SH-SY5Y (cell line): ENCODE measurements at regions not wholly inside any gene's neighbourhood (a gene's known extent, or its start where the extent isn't known, plus 50 kb on each side); places are given as distances from the start of the nearest gene placed in this dataset.

ENCODE experiments used
- GATA2 ChIP-seq: IDR thresholded peaks from 2 replicates; pipeline ENCODE4 v1.6.1; 2011; ENCODE audit warnings: mild to moderate bottlenecking, low read depth, low read length
- GATA3 ChIP-seq: IDR thresholded peaks from 2 replicates; pipeline ENCODE4 v1.6.1; 2011; ENCODE audit warnings: low read depth, mild to moderate bottlenecking, low read length, moderate library complexity

GRCh38 chr13:21936674-21937073 lies 265.8 kb downstream of the FGF9 start:
- TF ChIP-seq GATA2 (no peak), GATA3 (no peak)

GRCh38 chr13:21938168-21938567 lies 267.3 kb downstream of the FGF9 start:
- no peak for TF ChIP-seq GATA3
- TF ChIP-seq GATA2, result no peak

GRCh38 chr13:21938636-21939035 lies 267.8 kb downstream of the FGF9 start:
- no peak for TF ChIP-seq GATA3
- no peak for TF ChIP-seq GATA2

- TF ChIP-seq GATA2, result no peak
- no peak for TF ChIP-seq GATA3
These were observed 271.2 kb downstream of the FGF9 start for GRCh38 chr13:21942061-21942460.

GRCh38 chr13:21944610-21945009 lies 273.7 kb downstream of the FGF9 start:
- TF ChIP-seq GATA3, result no peak

- no peak for TF ChIP-seq GATA2
- TF ChIP-seq GATA3, result no peak
These were observed 274.3 kb downstream of the FGF9 start for GRCh38 chr13:21945195-21945594.

- TF ChIP-seq GATA3 (no peak), GATA2 (no peak)
These were observed 276.1 kb downstream of the FGF9 start for GRCh38 chr13:21946964-21947363.

- TF ChIP-seq GATA2, result no peak
- TF ChIP-seq GATA3, result no peak
These were observed 278.0 kb downstream of the FGF9 start for GRCh38 chr13:21948769-21949474.

GRCh38 chr13:21949818-21950429 lies 279.1 kb downstream of the FGF9 start:
- no peak for TF ChIP-seq GATA2
- no peak for TF ChIP-seq GATA3

- TF ChIP-seq GATA3, result no peak
- no peak for TF ChIP-seq GATA2
These were observed 285.8 kb downstream of the FGF9 start for GRCh38 chr13:21956666-21957065.

- TF ChIP-seq GATA3, result no peak
- TF ChIP-seq GATA2, result no peak
These were observed 287.0 kb downstream of the FGF9 start for GRCh38 chr13:21957833-21958232.

- TF ChIP-seq GATA3, result no peak
- TF ChIP-seq GATA2, result no peak
These were observed 289.2 kb downstream of the FGF9 start for GRCh38 chr13:21960108-21960507.

GRCh38 chr13:21964686-21965085 lies 293.8 kb downstream of the FGF9 start:
- no peak for TF ChIP-seq GATA3
- TF ChIP-seq GATA2, result no peak

GRCh38 chr13:21965095-21965494 lies 294.2 kb downstream of the FGF9 start:
- TF ChIP-seq GATA3 (no peak), GATA2 (no peak)

GRCh38 chr13:21966014-21966413 lies 295.1 kb downstream of the FGF9 start:
- TF ChIP-seq GATA2, result no peak
- no peak for TF ChIP-seq GATA3

- TF ChIP-seq GATA2 (no peak), GATA3 (no peak)
These were observed 297.0 kb downstream of the FGF9 start for GRCh38 chr13:21967871-21968270.
